ENCODE measurements at regions not wholly inside any gene's neighbourhood (a gene's known extent, or its start where the extent isn't known, plus 50 kb on each side); places are given as distances from the start of the nearest gene placed in this dataset.

DNA sequence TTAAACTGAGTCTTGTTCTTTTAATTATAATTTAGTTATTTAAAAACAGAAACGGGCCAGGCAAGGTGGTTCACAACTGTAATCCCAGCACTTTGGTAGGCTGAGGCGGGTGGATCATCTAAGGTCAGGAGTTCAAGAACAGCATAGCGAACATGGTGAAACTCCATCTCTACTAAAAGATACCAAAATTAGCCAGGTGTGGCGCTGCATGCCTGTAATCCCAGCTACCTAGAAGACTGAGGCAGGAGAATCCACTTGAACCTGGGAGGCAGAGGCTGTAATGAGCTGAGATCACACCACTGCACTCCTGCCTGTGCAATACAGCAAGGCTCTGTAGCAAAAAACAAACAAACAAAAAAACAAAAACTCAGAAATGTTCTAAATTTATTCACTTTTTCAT lies 852.9 kb downstream of the TECRL start:
- TF ChIP-seq CTCF (IDR thresholded peaks at IDR 0.05) (no peak), POLR2A (IDR thresholded peaks at IDR 0.05) (no peak), POLR2AphosphoS5 (IDR thresholded peaks at IDR 0.05) (no peak), EP300 (IDR thresholded peaks at IDR 0.05) (no peak)
